ENCODE measurements at regions not wholly inside any gene's neighbourhood (a gene's known extent, or its start where the extent isn't known, plus 50 kb on each side); places are given as distances from the start of the nearest gene placed in this dataset.
A peak's percentile ranks its signal among the peaks of the same experiment; 100 is the strongest.
"Not testable (repeated sequence)": the region's sequence is repeated elsewhere in the genome, so short reads cannot be mapped to it uniquely, and the experiment has no call there.

DNA sequence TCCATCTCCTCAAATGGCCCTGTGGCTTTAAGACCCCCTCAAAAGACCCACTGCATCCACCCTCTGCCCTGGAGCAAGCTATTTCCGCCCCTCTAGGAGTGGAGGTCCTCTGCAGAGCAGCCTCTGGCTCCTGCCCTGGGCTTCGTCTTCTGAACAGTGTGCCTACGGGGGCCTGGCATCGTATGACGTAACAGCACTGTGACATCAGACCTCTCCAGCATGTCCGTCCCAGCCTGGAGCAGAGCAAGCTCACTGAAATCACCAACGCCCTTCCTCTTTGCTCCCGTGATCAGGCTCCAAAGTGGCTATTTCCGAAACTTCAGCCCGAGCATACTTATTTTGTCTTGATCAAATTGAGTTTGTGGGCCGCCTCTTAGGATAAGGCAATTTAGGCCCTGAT, 69.1 kb upstream of the PTCH1 start:
- DNase-seq (ENCODE audit: low spot score): no peak

GRCh38 chr9:95584176-95584575, 67.4 kb upstream of the PTCH1 start:
- DNase-seq (ENCODE audit: low spot score): no peak

- DNase-seq (ENCODE audit: low spot score): no peak
Observed at GRCh38 chr9:95581900-95582299, 65.1 kb upstream of the PTCH1 start.

GRCh38 chr9:95580812-95581761, 64.3 kb upstream of the PTCH1 start:
- no peak for DNase-seq (ENCODE audit: low spot score)

DNA sequence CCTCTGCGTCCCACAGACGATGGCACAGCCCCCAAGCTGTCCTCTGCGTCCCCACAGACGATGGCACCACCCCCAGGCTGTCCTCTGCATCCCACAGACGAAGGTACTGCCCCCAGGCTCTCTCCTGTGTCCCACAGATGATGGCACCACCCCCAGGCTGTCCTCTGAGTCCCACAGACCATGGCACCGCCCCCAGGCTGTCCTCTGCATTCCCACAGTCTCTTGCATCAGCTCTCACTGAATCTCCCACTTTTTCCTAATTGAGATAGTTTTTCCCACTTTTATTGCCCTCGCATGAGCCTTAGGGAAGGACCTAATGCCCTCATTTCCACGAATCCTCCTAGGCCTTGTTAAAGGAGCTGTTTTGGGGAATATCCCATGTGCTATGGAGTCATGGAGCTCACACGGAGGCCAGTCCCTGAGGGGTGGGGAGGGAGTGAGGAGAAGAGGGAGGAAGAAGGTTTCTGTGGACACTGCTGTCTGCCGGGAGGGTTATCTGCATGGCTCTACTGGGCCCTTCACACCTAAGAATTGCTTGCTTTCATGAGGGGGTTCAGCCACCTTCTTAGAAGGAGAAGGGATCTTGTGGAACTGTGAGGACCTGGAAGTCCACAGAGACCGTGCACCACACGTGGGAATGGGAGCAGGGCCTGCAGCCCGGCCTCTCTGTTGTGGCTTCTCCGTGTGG, 58.2 kb upstream of the PTCH1 start:
- peak; percentile 59 for DNase-seq (ENCODE audit: low spot score)

DNA sequence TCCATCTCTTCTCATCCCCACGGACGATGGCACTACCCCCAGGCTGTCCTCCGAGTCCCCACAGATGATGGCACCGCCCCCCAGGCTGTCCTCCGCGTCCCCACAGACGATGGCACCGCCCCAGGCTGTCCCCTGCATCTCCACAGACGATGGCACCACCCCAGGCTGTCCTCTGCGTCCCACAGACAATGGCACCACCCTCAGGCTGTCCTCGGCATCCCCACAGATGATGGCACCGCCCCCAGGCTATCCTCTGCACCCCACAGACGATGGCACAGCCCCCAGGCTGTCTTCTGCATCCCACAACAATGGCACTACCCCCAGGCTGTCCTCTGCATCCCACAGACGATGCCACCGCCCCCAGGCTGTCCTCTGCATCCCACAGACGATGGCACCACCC, 57.4 kb upstream of the PTCH1 start:
- DNase-seq (ENCODE audit: low spot score): no peak

- DNase-seq (ENCODE audit: low spot score): no peak
Observed at GRCh38 chr9:95573463-95573862, 56.7 kb upstream of the PTCH1 start.

DNA sequence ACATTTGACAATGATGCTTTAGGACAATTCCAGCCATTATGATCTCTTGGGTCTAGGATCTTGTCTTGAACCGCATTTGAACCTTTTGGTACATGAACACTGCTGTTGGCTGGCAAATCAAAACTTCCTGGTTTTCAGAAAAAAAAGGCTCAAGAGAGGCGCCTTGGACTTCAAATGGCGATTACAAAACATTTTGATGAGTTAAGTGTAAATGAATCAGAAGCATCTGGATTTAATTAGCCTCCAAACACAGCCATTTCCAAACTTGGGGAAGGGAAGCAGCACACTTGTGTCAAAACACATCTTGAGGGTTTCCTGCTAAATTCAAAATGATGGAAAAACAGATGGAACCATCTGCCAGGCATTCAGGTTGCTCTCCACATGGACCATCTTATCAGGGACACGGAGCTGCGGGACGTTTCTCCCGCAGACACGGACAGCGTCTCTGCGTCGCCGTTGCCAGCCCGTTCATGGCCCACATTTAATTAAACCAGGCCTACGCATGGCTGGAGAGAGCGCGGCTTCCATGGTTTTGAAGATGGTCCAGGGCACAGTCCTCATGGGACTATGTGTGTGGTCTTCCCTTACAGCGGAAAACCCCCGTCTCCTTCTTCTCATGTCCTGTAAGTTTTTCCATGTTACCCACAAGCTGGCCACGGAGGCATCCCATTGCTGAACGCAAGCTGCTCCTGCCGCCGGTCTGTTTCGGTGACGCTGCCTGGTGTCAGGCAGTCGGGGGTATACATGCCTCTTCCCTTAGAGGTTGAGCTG, 55.8 kb upstream of the PTCH1 start:
- DNase-seq (ENCODE audit: low spot score): no peak

DNA sequence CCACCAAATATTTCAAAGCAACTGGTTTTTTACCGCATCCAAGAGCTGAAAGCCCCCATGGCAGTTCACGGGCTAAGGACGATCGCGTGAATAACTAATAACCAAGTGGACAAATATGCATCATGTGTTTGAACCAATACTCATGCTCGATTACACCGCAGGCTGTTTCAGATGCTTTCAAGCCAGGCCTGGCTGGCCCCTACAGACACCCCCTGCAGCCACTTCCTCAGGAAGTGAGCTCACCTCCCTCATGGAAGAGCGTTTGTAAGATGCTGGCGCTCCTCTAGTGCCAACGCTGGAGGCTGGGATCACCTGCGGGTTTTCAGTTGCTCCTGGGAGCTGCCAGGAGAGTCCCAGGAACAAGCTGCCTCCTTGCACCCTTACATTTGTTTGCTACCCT, 53.9 kb upstream of the PTCH1 start:
- no peak for DNase-seq (ENCODE audit: low spot score)

DNA sequence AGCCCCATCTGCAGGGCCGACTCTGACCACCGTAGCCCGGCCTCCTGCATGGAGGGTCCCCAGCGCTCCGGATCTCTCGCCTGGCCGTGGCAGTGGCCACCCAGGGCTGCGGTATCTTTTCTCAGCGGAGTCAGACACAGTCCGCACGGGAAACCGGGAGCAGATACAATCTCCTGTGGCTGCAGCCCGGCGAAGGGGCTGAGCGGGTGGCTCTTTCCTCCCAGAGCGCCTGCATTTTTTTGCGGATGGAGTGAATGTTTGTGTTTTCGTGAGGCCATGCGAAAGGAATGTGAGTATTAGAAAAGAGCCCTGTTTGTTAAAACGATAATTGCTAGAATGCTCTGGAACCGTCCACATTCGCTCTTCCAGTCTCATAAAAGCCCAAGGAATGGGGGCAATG, 53.4 kb upstream of the PTCH1 start:
- no peak for DNase-seq (ENCODE audit: low spot score)

GRCh38 chr9:95568735-95569134, 52.0 kb upstream of the PTCH1 start:
- DNase-seq (ENCODE audit: low spot score): not testable (repeated sequence)

All from mesenteric fat pad (tissue), 1 donor.